HG03439 (cell line): ENCODE measurements at regions not wholly inside any gene's neighbourhood (a gene's known extent, or its start where the extent isn't known, plus 50 kb on each side); places are given as distances from the start of the nearest gene placed in this dataset.
"Not testable (repeated sequence)": the region's sequence is repeated elsewhere in the genome, so short reads cannot be mapped to it uniquely, and the experiment has no call there.

ENCODE experiments used
- ATAC-seq: cut with Tn5 transposase; IDR thresholded peaks from one replicate; pipeline ENCODE4 v1.9.1; 2021; ENCODE audit warnings: mild to moderate bottlenecking, moderate library complexity; ENCODE audit not compliant: unreplicated experiment

DNA sequence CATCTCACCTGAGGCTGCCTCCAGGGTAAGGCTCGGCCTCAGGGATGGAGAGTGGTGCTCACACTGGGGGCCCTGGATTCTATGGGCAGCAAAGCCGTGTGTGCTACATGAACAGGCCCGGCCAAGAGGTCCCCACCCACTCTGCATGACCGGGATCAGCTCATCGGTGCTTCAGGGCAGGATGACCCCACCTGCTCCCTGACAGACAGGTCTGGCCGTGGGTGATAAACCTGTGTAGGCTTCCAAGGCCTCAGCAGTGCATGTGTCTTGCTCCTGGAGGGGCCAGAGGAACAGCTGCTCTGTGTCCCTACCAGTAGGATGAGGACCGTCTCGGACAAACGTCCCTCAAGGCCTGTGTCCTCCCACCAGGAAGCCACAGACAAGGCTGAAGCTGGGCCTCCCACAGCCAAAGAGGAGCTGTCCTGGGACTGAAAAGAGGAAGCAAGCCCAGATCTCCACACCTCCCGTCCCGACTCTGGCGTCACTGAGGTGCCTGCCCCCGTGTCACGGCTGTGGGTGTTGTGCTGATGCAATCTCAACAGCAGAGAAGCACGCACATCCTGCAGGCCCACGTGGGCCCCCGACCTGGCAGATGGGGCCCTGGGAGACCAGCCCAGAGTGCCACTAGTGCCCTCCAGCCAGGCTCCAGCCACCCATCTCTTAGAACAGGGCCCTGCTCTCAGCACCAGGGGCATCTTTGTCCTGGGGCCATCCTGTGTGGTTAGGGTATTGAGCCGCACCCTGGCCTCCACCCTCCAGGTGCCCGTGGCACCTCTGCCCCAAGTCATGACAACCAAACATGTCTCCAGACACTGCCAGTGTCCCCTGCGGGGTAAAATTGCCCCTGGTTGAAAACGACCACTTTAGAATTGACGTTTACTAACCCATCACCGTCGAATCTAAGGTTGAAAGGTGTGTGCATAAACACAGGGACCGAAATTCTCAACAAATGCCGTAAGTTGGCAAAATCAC is 5455.9 kb upstream of the TPTE start:
- peak; percentile 94 for ATAC-seq

DNA sequence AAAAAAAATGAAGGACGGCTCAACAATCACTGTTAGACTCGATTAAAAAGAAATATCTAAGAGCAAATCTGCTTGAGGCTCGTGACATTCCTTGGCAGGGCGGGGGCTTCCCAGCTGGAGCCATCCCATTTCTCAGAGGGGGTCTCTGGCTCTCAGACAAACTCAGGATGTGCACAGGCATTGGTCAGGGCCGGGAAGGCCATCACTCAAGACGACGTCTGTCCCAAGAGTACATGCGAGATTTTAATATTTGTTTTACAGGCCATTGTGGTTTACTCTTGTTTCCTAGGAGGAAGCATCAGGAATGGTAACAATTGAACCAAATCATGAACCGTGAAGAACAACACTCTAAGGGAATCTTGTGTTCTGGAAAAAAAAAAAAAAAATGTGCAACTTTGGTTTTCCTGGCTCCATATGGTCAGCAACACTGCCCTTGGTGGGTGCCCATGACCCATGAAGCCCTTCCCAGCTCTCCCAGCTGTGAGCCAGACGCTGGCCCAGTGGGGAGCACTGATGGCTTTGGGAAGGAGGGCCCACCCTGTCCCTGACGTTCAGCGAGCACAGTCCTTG is 5454.6 kb upstream of the TPTE start:
- not testable (repeated sequence) for ATAC-seq

DNA sequence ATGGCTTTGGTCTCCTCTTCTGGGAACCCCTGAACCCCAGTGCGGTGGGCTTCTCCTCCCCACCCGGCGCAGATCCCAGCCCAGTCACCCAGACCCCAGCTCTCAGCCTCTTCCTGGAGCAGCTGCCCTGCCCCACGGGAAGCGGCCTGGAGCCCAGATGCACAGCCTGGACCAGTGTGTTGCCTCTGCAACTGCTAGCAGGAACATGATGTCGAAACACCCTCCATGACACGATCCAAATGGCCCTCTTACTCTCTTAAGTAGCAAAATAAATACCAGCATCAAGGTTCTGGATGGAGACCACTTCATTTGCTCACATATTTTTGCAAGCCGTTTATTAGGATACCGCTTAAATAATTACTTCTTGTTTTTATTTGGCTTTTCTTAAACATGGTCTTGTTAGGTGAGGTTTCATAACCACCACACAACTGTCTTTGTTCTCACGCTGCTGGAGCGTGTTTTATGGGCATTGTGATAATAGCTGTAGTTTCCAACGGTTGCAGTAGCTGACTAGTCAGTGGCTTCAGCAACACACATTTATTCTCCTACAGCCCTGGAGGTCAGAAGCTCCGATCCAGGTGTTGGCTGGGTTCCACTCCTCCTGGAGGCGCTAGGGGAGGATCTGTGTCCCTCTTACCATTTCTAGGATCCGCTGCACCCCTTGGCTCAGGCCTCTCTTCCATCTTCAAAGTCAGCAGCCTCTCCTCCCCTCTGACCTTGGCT is 5453.9 kb upstream of the TPTE start:
- ATAC-seq: not testable (repeated sequence)

DNA sequence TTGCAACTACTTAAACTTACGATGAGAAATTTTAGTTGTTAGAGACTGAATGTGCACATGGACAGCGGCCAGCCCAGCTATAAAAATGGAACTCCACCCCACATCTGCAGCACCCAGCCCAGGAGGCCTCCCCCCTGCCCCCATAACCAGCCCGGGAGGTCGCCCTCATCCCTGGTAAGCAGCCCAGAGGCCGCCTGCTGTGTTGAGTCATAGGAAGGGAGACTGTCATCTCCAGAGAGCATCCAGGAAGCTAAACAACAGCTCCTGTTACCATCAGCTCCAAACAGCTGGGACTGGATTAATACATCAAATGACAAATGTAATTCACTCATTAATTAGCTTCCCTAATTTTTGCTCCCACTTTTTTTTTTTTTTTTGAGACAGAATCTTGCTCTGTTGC is 5452.7 kb upstream of the TPTE start:
- not testable (repeated sequence) for ATAC-seq

DNA sequence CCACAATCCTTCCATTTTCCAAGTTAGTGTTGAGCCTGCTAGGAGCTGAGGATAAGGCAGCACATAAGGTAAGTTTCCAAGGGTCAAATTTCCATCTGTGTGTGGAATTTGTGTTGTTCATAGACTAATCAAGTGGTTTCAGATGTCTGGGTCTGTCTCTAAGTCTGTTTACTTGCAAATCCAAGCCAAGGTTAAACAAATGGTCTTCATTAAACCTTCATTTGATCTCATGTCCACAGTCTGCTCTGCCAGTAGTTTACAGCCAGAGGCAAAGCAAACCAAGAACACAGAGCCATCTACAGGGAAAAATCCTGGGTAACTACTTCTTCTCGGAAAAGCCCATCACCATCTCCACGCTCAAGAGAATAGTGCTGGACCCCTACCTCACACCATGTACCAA is 5450.2 kb upstream of the TPTE start:
- ATAC-seq: not testable (repeated sequence)

DNA sequence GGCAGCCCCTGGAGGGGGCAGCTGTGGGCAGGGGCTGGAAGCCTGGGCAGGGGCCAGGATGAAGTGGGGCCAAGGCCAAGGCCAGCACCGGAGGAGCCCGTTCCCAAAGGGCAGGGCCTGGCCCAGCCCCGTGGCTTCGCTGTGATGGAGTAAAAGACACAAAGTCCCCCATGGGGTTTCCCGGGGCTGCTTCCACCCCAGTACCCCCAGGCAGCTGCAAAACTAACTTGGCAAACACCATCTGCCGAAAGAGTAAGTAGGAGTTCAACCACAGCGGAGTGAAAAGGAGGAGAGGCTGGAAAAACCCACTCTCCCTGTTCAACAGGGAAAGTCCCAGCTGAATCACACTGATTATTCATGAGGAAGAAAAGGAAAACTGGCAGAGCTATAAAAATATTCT is 5444.5 kb upstream of the TPTE start:
- ATAC-seq: not testable (repeated sequence)

DNA sequence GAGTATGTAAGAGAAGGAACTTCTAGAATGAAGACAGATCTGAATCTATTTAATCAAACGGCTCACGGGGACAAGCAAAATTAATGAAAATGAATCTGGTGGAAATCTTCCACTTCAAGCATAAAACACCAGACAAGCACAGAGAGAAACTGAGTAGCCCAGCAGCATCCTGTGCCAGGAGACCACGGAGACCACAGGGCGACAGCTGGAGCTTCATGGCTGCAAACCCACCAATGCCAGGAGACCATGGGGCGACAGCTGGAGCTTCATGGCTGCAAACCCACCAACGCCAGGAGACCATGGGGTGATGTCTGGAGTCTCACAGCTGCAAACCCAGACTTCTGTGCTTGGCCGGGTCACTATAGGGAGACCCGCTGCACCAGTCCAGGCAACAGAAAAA is 5442.0 kb upstream of the TPTE start:
- ATAC-seq: not testable (repeated sequence)

DNA sequence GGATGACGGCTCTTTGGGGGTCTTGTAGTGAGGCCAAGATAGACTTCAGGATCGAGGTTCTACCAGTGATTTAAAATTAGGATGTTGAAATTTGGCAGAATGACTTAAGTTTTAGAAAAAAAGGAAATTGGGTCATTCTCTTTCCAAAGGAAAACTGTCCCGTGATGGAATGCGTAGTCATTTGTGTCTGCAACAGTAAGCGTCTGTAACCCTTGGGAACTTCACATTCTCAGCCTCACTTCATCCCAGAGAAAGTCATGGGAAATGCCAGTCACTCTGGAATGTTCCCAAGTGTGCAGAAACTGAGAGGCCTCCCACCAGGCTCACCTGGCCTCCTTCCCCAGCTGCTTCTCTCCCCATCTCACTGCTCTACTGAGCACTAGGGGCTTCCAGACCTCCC is 5441.4 kb upstream of the TPTE start:
- ATAC-seq: not testable (repeated sequence)

DNA sequence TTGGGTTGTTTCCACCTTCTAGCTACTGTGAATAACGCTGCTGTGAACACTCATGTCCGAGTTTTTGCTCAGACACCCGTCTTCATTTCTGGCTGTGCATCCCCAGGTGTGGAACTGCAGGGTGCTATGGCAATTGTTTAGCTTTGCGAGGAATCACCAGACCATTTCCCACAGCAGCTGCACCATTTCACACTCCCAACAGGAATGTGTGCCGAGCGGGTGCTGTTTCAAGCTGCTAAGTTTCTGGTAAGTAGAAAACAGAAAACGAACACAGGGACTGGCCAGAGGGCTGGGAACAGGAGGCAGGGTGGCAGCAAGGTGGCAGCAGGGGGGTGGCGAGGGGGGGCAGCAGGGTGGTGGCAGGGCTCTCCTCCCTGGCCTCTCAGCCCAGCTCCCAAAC is 5437.1 kb upstream of the TPTE start:
- ATAC-seq: not testable (repeated sequence)

DNA sequence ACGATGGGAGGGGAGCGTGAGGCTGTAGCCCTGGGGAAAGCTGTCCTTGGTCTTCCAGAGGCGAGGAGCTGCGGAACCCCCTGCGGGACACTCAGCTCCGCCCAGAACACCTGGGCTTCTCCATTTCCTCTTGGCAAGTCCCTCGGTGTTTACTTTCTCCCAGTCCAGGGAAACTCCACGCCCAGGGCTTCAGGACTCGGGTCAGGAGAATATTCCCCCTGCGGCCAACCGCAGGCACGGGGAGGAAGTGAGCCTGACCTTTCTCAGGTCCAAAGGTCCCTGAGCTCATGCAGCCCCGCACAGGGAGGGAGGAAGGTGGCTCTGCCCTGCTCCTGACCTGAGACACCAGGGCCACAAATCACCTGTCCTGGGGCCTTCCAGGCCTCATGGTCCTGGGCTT is 5435.9 kb upstream of the TPTE start:
- not testable (repeated sequence) for ATAC-seq

DNA sequence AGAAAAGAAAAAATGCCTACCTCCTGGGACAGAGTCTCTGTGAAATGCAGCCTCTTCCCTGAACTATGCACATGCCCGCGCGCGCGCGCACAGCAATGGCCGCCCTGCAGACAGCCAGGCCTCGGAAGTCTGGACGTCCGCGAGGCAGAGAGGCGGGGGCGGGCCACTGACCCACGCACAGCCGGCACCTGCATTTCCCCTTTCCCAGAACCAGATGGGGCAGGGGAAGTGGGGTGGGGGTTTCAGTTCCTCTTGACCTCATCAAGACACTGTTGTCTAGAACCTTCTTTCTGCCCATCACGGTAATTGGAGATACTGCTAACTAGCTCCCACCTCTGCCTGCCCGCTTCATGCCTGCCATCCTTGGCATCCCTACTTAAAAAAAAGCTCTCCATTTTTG is 5435.0 kb upstream of the TPTE start:
- not testable (repeated sequence) for ATAC-seq

DNA sequence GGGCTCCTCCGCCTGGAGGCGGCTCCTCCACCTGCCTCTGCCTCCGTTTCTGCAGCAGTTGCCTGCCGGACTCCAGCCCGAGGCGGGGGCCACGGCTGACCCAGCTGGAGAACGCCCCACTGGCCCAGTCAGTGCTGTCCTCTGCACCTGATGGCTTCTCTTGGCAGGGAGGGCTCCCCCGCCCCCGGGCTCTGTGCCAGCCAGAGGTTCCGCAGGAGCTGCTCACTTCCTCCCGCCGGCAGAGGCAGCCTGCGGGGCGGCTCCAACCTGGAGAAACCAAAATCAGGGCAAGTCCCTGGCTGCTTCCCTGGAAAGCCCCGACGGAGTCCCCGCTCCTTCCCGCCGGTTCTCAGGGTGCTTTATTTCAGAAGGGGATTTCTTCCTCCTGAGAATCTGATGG is 5432.6 kb upstream of the TPTE start:
- ATAC-seq: not testable (repeated sequence)

DNA sequence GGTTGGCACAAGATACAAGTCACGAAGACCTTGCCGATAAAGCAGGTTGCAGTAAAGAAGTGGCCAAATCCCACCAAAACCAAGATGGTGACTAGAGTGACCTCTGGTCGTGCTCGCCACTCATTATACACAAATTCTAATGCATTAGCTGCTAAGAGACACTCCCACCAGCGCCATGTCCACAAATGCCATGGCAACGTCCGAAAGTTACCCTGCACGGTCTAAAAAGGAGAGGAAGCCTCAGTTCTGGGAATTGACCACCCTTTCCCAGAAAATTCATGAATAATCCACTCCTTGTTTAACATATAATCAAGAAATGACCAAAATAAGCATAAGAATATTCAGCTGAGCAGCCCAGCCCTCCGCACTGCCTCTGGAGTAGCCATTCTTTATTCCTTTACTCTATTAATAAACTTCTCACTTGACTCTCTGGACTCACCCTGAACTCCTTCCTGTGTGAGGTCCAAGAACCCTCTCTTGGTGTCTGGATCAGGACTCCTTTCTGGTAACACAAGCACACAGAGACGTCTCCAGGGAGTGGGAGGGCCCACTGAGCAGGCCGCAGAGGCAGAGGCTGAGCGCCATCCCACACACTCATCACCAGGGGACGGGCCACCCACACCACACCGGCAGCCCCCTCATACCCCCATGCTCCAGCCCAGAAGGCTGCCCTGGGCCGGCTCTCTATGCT is 5431.8 kb upstream of the TPTE start:
- ATAC-seq: not testable (repeated sequence)

DNA sequence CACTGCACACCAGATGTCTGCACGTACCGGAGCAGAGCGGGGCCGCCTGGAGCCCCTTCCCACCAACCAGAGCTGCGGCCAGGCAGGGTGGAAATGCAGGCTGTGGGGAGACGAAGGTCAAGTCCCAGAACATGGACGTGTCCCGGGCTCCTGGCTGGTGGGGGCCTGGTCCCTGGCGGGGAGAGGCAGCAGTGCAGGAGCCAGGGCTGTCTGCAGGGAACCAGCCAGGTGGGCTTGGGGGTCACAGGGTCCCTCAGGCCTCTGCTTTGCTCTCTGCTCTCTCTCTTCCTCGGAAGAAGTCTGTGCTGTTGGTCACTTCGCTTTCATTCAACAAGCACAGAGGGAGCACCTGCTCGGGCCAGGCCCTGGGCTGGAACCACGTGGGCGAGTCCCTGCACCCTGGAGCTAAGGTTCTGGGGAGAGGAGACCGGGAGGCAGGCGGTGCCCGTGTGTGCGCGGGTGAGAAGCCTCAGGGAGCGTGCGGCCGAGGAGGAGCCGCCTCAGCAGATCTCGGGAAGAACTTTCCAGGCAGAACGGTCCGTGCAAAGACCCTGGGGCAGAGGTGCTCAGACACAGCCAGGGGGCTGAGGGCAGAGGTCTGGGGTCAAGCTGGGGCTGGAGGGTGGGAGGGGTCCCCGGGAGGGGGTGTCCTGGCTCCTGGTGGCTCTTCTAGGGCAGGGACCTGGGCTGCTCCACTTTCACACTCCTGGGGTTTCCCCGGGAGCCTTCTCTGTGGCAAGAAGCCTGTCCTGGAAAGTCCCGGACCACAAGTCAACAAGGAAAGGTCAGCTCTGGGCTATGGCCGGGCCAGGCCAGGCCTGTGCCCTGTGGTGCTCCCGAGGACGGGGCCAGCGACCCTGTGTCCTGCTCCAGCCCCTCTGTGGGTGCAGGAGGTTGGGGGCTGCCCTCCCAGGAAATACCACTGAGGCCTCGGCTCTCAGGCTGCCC is 5431.0 kb upstream of the TPTE start:
- not testable (repeated sequence) for ATAC-seq

DNA sequence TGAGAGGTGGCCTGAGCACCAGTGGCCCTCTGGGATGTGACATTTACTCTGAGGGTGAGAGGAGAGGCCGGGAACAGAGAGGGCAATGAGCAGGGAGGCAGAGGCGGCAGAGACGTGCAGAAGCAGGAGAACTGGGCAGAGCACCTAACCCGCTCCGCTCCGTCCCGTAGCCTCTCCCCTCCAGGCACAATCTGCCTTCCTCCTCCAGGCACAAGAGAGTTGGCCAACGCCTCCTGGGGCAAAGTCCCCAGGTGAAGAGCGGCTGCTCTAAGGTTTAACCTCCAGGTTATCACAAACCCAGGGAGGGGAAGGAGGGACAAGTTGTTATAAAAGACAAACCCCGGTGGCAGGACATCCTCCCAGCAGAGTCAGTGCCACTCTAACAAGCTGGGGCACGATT is 5430.1 kb upstream of the TPTE start:
- not testable (repeated sequence) for ATAC-seq

DNA sequence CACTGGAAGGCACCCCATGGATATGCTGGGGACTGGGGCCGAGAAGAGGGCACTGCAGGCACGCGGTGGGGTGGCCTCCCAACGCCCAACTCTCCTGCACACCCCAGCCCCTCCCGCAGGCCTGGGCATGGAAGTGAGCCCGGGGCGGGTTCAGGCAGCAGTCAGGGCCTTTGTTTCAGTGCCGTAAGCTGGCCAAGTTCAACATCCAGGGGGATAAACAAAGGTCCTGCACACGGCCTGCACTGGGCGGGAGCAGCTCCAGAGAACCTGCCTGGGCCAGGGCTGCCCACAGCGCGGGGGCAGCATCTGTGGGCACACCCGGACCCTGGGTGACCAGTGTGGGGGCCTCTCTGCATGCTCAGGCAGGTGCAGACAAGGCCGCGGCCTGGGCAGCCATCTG is 5425.8 kb upstream of the TPTE start:
- ATAC-seq: not testable (repeated sequence)

DNA sequence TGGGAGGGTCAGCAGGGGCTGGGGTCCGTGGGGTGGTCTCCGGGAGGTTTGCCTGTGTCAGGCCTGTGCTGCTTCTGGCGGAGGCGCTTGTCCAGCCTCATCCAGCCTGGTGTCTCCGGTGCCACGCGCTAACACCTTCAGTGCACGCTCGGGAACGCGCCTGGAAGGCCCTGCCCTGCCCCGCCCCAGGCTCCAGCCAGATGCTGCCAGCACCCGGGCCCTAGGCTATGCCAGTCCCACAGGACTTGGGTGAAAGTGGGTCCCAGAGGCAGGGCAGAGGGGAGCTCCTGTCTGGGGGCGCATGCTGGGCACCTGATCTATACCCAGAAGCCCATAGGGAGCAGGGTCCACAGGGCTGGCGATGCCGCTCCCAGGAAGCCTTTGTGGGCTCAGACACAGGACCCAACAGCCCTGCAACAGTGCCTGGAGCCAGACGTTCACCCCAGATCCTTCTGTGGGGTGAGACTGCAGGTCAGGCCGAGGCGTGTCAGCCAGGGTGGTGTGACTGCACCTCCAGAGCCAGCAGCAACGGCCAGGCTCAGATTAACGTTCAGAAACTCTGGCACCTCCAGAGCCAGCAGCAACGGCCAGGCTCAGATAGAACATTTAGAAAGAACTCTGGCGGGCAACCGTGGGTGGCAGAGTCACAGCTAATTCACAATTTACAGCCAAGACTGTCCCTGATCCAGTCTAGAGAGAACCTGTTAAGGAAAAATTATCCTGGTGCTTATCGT is 5423.2 kb upstream of the TPTE start:
- ATAC-seq: not testable (repeated sequence)

DNA sequence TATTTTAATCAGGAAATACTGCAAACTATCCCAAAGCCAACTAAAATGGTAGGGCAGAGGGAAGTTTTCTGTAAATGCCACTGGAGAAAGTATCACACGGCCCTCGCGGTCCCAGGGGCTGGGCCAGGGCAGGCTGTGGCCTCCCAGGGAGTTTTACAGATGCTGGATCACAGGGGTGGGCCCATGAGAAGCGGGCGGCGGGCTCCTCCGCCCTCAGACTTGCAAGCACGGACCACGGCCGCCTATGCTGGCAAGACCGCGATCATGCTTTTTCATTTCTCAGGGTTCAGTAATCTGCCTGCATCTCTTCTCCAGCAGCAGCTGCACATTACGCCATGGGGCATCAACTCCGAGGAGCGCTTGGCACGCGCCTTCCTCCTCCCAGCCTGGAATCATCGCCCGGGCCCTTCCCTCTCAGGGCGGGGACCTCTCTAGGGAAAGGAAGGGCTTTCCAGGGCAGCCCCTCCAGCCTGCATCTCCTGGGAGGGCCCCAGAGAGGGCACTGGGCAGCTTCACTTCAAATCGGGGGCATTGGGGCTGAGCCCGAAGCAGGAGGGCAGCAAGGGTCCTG is 5420.7 kb upstream of the TPTE start:
- ATAC-seq: not testable (repeated sequence)

DNA sequence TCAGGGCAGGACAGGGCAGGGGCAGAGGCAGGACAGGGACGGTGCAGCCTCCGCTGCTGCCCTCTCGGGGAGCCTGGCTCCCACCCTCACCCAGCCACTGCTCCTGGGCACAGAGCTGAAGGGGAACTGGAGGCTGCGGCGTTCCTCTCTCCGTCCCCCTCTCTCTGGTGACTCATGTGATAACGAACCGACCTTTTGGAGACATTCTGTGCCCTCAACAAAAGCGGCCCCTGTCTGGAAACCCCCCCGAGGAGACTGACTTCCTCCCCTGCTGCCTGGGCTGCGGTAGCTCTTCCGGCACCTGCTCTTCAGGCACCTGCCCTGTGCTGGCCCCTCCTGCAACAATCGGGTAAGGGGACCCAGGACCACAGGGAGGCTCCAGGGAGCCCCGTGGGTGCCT is 5419.6 kb upstream of the TPTE start:
- not testable (repeated sequence) for ATAC-seq
